BJ (cell line): ENCODE measurements at regions not wholly inside any gene's neighbourhood (a gene's known extent, or its start where the extent isn't known, plus 50 kb on each side); places are given as distances from the start of the nearest gene placed in this dataset.
A peak's percentile ranks its signal among the peaks of the same experiment; 100 is the strongest.
"Not testable (repeated sequence)": the region's sequence is repeated elsewhere in the genome, so short reads cannot be mapped to it uniquely, and the experiment has no call there.

Source experiments
- CTCF ChIA-PET: fragments of 350-600 bp; formaldehyde crosslinking; extraction: SDS; loops from one replicate; lab custom pipeline; 2021; ENCODE audit warnings: antibody characterized with exemption, inconsistent platforms; lab: Yijun Ruan, JAX
- POLR2A ChIA-PET: fragments of 300-600 bp; sonication (Branson Sonifier 250); formaldehyde crosslinking; extraction: SDS; loops from one replicate; lab custom pipeline; 2021; ENCODE audit warnings: antibody characterized with exemption; lab: Charles Lee
- DNase-seq: peaks from one replicate; pipeline ENCODE4 v3.0.0-alpha.2; 2011; ENCODE audit warnings: low read depth
- H3K27me3 ChIP-seq: 2 replicates; pipeline ENCODE4 v1.6.0; 2011; ENCODE audit warnings: low read length; ENCODE audit not compliant: control insufficient read depth, insufficient read depth
- H3K36me3 ChIP-seq: 2 replicates; pipeline ENCODE4 v1.5.1; 2011; ENCODE audit warnings: low read length; ENCODE audit not compliant: control insufficient read depth, insufficient read depth
- H3K4me3 ChIP-seq: 2 replicates; pipeline ENCODE4 v1.5.1; 2011; ENCODE audit warnings: low read depth, mild to moderate bottlenecking, control low read depth, low read length

- DNase-seq, CTCF ChIA-PET, POLR2A ChIA-PET, H3K27me3 ChIP-seq, H3K36me3 ChIP-seq, H3K4me3 ChIP-seq: not testable (repeated sequence)
These were observed 52.8 kb downstream of the FOXD4L6 start for GRCh38 chr9:41075671-41076070.

- POLR2A ChIA-PET, H3K27me3 ChIP-seq, CTCF ChIA-PET, H3K36me3 ChIP-seq, DNase-seq: not testable (repeated sequence)
- peak overlapping the region; percentile 48 for H3K4me3 ChIP-seq
These were observed 54.0 kb downstream of the FOXD4L6 start for GRCh38 chr9:41074356-41074942.

GRCh38 chr9:41073471-41074243, 54.8 kb downstream of the FOXD4L6 start:
- H3K36me3 ChIP-seq, POLR2A ChIA-PET, CTCF ChIA-PET, H3K27me3 ChIP-seq, DNase-seq: not testable (repeated sequence)
- H3K4me3 ChIP-seq: peak overlapping the region; percentile 48

GRCh38 chr9:41064125-41064795, 64.2 kb downstream of the FOXD4L6 start:
- CTCF ChIA-PET, H3K27me3 ChIP-seq, H3K4me3 ChIP-seq, POLR2A ChIA-PET, H3K36me3 ChIP-seq, DNase-seq: not testable (repeated sequence)

DNA sequence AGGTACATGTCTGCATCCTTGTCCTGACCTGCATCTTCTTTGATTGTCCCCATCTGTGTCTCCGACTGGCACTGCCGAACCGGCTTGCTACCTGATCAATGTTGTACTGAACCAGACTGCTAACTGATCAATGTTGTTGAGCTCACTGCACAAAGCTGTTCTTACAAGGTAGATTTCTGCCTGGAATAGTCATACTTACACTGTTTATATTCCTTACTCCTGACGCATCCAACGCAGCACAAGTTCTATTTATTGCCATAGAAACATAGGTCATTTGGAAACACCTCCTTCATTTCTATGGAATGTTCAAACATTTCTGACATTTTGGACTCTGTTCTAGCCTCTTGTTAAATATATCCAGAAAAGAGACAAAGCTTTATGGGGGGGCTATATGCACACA, 65.2 kb downstream of the FOXD4L6 start:
- DNase-seq, H3K27me3 ChIP-seq, H3K36me3 ChIP-seq, CTCF ChIA-PET, H3K4me3 ChIP-seq, POLR2A ChIA-PET: not testable (repeated sequence)

- DNase-seq, POLR2A ChIA-PET, H3K36me3 ChIP-seq, CTCF ChIA-PET, H3K4me3 ChIP-seq, H3K27me3 ChIP-seq: not testable (repeated sequence)
These were observed 68.9 kb downstream of the FOXD4L6 start for GRCh38 chr9:41059603-41060002.

DNA sequence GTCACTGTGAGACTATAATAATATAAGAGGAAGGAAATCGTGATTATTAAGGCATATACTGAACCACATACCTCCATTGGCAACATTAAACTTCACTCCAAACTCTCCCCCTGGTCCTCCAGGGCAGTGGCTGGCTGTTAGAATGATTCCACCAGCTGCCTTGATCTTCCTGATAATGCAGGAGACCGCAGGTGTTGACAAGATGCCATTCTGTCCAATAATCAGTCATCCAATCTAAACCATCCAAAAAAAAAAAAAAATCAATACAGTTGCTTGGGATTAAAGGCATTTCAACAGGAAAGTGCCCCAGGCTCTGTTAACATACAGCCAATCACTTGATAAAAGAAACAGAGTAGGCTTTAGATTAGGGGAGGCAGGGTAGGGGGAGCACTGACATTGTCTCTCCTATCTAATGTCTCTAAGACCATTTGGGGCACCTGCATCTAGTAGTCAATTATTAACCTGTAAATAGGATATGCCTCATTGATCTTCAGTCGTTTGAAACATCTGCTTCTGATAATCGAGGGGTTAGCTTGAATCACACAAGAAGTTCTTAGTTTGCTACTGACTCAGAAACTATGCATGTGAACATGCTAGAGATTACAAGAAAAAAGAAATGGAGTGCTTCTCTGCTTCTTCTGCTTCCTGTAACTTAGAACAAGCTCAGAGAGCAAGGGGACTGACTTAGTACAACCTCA, 74.7 kb downstream of the FOXD4L6 start:
- H3K36me3 ChIP-seq, CTCF ChIA-PET, H3K27me3 ChIP-seq, DNase-seq, POLR2A ChIA-PET, H3K4me3 ChIP-seq: not testable (repeated sequence)

GRCh38 chr9:41048672-41049071, 79.8 kb downstream of the FOXD4L6 start:
- POLR2A ChIA-PET, H3K27me3 ChIP-seq, H3K36me3 ChIP-seq, H3K4me3 ChIP-seq, DNase-seq, CTCF ChIA-PET: not testable (repeated sequence)

DNA sequence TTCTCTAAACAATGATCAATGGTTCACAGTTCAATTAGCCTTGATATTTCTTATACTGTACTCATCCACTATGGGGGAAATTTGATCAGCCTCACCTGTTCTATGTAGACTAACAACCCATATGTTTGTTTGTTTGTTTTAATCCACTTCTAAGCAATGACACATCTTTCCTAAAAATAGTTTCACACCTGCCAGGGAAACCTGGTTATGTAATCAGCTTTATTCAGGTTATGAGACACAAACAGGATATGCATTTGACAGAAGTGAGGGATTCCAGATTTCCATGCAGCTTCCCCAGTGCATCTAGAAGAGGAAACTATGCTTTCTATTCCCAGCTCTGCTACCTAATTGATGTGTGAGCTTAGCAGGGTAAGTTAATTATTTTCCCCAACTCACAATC, 80.7 kb downstream of the FOXD4L6 start:
- POLR2A ChIA-PET, H3K4me3 ChIP-seq, DNase-seq, H3K36me3 ChIP-seq, H3K27me3 ChIP-seq, CTCF ChIA-PET: not testable (repeated sequence)

DNA sequence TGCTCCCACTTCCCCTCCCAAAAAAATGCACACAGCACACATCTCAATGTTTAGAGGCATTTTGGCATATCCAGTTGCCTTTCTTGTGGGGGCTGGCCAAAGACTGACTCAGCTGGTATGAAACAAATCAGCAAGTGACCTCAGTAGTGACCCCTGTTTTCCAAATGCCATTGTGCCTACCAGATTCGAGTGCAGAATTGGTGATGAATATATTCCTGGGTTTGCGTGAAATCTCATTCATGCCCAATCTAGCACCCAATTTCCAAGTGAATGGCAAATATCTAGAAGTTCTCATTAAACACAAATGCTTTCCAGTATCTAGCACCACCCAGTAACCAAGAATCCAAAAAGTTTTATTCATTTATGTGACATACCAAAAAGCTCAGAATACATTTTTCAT, 83.6 kb downstream of the FOXD4L6 start:
- H3K27me3 ChIP-seq, DNase-seq, CTCF ChIA-PET, H3K36me3 ChIP-seq, H3K4me3 ChIP-seq, POLR2A ChIA-PET: not testable (repeated sequence)

DNA sequence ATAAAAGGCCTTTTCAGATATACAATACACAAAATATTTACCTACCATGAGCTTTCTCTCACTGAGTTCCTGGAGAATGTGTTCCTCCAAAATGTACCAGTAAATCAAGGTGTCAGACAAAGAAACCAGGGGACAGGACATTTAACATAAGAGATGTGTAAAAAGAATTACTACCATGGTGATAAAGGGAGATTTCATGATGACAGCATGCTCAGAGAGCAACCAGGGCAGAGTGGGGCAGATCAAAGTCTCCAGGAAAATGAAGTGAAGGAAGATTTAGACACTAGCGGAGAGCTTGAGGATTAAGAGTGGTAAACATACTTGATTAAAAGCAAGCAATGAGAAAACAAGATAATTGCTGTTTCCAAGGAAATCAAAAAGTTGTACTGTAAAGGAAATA, 85.0 kb downstream of the FOXD4L6 start:
- DNase-seq, H3K36me3 ChIP-seq, POLR2A ChIA-PET, H3K4me3 ChIP-seq, H3K27me3 ChIP-seq, CTCF ChIA-PET: not testable (repeated sequence)

DNA sequence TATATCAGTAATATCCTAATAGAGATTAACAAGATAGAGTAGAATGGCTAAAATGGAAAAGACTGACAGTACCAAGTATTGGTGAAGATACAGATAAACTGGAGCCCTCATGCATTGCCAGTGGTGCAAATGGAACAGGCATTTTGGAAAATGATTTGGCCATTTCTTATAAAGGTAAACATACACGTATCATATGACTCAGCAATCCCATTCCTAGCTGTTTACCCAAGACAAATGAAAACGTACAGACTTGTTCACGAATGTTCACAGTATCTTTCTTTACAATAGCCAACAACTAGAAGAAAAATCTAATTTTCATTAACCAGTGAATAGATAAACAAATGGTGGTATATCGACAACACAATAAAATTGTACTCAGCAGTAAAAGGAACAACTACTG, 86.4 kb downstream of the FOXD4L6 start:
- H3K4me3 ChIP-seq, H3K36me3 ChIP-seq, CTCF ChIA-PET, DNase-seq, H3K27me3 ChIP-seq, POLR2A ChIA-PET: not testable (repeated sequence)
